Keratinocyte (primary cell): ENCODE measurements at regions not wholly inside any gene's neighbourhood (a gene's known extent, or its start where the extent isn't known, plus 50 kb on each side); places are given as distances from the start of the nearest gene placed in this dataset.

Experiments
- DNase-seq: peaks from one replicate; pipeline ENCODE4 v3.0.0-alpha.2; 2011; ENCODE audit warnings: low read depth, missing footprints, low spot score
- FAIRE-seq: peaks from 2 replicates; lab custom pipeline; 2011; peaks lifted over from hg19 to GRCh38; lab: Jason Lieb, UNC
- H2AFZ ChIP-seq: 2 replicates; pipeline ENCODE4 v1.6.0; 2012; ENCODE audit warnings: low read length, control low read depth, inconsistent platforms; ENCODE audit not compliant: control insufficient read depth
- H3K27ac ChIP-seq: 2 replicates; pipeline ENCODE4 v1.5.1; 2011; ENCODE audit warnings: low read length; ENCODE audit not compliant: control insufficient read depth, insufficient read depth
- H3K27me3 ChIP-seq: 3 replicates; pipeline ENCODE4 v1.6.0; 2011; ENCODE audit warnings: low read length; ENCODE audit not compliant: control insufficient read depth, insufficient read depth; ENCODE audit errors: extremely low read depth
- H3K36me3 ChIP-seq, 2 experiments: 2 replicates in 1 of 2; 3 replicates in 1 of 2; pipeline ENCODE4 v1.5.1; 2011; ENCODE audit warnings: low read length in 2 of 2, mild to moderate bottlenecking in 1 of 2; ENCODE audit not compliant: control insufficient read depth in 2 of 2, insufficient read depth in 2 of 2; ENCODE audit errors: extremely low read depth in 1 of 2
- H3K4me1 ChIP-seq: 3 replicates; pipeline ENCODE4 v1.5.1; 2011; ENCODE audit warnings: low read length; ENCODE audit not compliant: control insufficient read depth, insufficient read depth; ENCODE audit errors: extremely low read depth
- H3K4me2 ChIP-seq: 3 replicates; pipeline ENCODE4 v1.6.0; 2011; ENCODE audit warnings: low read depth, low read length; ENCODE audit not compliant: control insufficient read depth, insufficient read depth; ENCODE audit errors: extremely low read depth
- H3K4me3 ChIP-seq, 3 experiments: fragments of 200-600 bp in 1 of 3; sonication (generic) in 1 of 3; 2 replicates in 2 of 3; 3 replicates in 1 of 3; pipeline ENCODE4 v1.5.1; 2011 to 2016; ENCODE audit warnings: low read length in 3 of 3, mild to moderate bottlenecking in 3 of 3, control low read depth in 2 of 3, inconsistent platforms in 1 of 3, low read depth in 1 of 3, mixed read lengths in 1 of 3, mixed run types in 1 of 3, moderate library complexity in 1 of 3; ENCODE audit not compliant: control insufficient read depth in 2 of 3, insufficient read depth in 2 of 3; ENCODE audit errors: extremely low read depth in 1 of 3
- H3K79me2 ChIP-seq: 2 replicates; pipeline ENCODE4 v1.6.0; 2012; ENCODE audit warnings: low read length; ENCODE audit not compliant: control insufficient read depth, insufficient read depth
- H3K9ac ChIP-seq: 3 replicates; pipeline ENCODE4 v1.6.0; 2011; ENCODE audit warnings: low read length; ENCODE audit not compliant: control insufficient read depth, insufficient read depth; ENCODE audit errors: extremely low read depth
- H3K9me1 ChIP-seq: 3 replicates; pipeline ENCODE4 v1.6.0; 2011; ENCODE audit warnings: low read length; ENCODE audit not compliant: control insufficient read depth, insufficient read depth; ENCODE audit errors: extremely low read depth
- H3K9me3 ChIP-seq: 2 replicates; pipeline ENCODE4 v1.5.1; 2012; ENCODE audit warnings: low read depth, low read length; ENCODE audit not compliant: control insufficient read depth
- H4K20me1 ChIP-seq: 3 replicates; pipeline ENCODE4 v1.6.0; 2011; ENCODE audit warnings: low read length; ENCODE audit not compliant: control insufficient read depth, insufficient read depth; ENCODE audit errors: extremely low read depth
- CTCF ChIP-seq, 3 experiments: IDR thresholded peaks in 1 of 3; conservative IDR thresholded peaks in 1 of 3; optimal IDR thresholded peaks in 1 of 3; 2 replicates in 2 of 3; 3 replicates in 1 of 3; pipeline versions ENCODE3 to v1.5.1; 2011; ENCODE audit warnings: low read length in 3 of 3, mild to moderate bottlenecking in 3 of 3, moderate library complexity in 2 of 3, control low read depth in 1 of 3, inconsistent platforms in 1 of 3; ENCODE audit not compliant: insufficient read depth in 2 of 3; ENCODE audit errors: extremely low read depth in 1 of 3
- EZH2 ChIP-seq: IDR thresholded peaks from one replicate; pipeline ENCODE4 v1.6.1; 2012; ENCODE audit warnings: inconsistent platforms, mild to moderate bottlenecking, low read length, moderate library complexity
- dilution Hi-C: fragments of 300-500 bp; cut with MboI; formaldehyde crosslinking; loops from one replicate; pipeline ENCODE4 v1.7.0; 2020; ENCODE audit warnings: low sequenced_read_pairs; ENCODE audit not compliant: extremely low pct_ligation_motif_present

DNA sequence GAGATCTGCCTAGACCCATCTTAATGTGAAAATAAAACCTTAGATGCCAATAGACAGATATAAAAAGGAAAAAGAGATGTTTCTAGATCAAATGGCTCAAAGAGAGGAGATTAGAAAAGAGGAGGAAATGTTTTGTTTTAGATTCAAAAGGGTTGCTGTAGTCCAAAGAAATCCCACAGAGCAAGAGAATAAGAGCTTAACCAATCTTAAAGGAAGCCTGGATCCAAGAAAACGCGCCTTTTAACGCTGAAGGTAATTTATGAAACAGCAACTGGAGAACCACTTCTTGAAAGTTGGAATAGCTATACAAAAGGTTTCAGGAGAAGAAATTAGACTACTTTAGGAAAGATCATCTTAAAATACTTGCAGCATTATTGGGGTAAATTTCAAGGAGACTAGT is 298.8 kb downstream of the BRINP2 start:
- H3K27ac ChIP-seq, result no peak overlapping the region
- DNase-seq, result no peak
- H2AFZ ChIP-seq, result no peak overlapping the region
- TF ChIP-seq CTCF (optimal IDR thresholded peaks at IDR 0.05 in 1 of 3, IDR thresholded peaks at IDR 0.05 in 1 of 3, conservative IDR thresholded peaks at IDR 0.05 in 1 of 3; ENCODE audit: extremely low read depth in 1 of 3, insufficient read depth in 2 of 3, low read length in 3 of 3), result no peak
- TF ChIP-seq EZH2, result no peak
- no peaks in the 10 kb centered on the region for H3K36me3 ChIP-seq
- H4K20me1 ChIP-seq, result no peaks in the 10 kb centered on the region
- FAIRE-seq, result no peak
- H3K27me3 ChIP-seq, result no peaks in the 10 kb centered on the region
- H3K4me1 ChIP-seq, result peaks cover 3% of the 10 kb centered on the region
- H3K9me3 ChIP-seq, result no peaks in the 10 kb centered on the region
- H3K9ac ChIP-seq, result no peak overlapping the region
- H3K4me3 ChIP-seq, result no peak overlapping the region
- no peaks in the 10 kb centered on the region for H3K9me1 ChIP-seq
- H3K4me2 ChIP-seq, result no peak overlapping the region
- dilution Hi-C loops, result no loop called here
- H3K79me2 ChIP-seq, result no peaks in the 10 kb centered on the region

- no peaks in the 10 kb centered on the region for H3K79me2 ChIP-seq
- H3K4me1 ChIP-seq, result no peaks in the 10 kb centered on the region
- TF ChIP-seq EZH2 (no peak), CTCF (optimal IDR thresholded peaks at IDR 0.05 in 1 of 3, IDR thresholded peaks at IDR 0.05 in 1 of 3, conservative IDR thresholded peaks at IDR 0.05 in 1 of 3; ENCODE audit: extremely low read depth in 1 of 3, insufficient read depth in 2 of 3, low read length in 3 of 3) (no peak)
- no peak overlapping the region for H3K4me3 ChIP-seq
- no peaks in the 10 kb centered on the region for H4K20me1 ChIP-seq
- no peaks in the 10 kb centered on the region for H3K27me3 ChIP-seq
- H2AFZ ChIP-seq, result no peak overlapping the region
- H3K9ac ChIP-seq, result no peak overlapping the region
- no peak overlapping the region for H3K4me2 ChIP-seq
- FAIRE-seq (no peak), DNase-seq (no peak)
- H3K9me3 ChIP-seq, result no peaks in the 10 kb centered on the region
- H3K36me3 ChIP-seq, result no peaks in the 10 kb centered on the region
- dilution Hi-C loops, result no loop called here
- H3K9me1 ChIP-seq, result no peaks in the 10 kb centered on the region
- no peak overlapping the region for H3K27ac ChIP-seq
Measured at GRCh38 chr1:177466286-177466685, 295.5 kb downstream of the BRINP2 start.
